Adrenal gland (tissue), 9 donors: ENCODE measurements at regions not wholly inside any gene's neighbourhood (a gene's known extent, or its start where the extent isn't known, plus 50 kb on each side); places are given as distances from the start of the nearest gene placed in this dataset.

Source experiments
- DNase-seq, 7 donors: peaks; one replicate each; pipeline ENCODE4 v3.0.0-alpha.2; 2019 to 2020
- H3K27ac ChIP-seq, 5 donors: fragments of 200-600 bp; sonication (generic) in 4 of 5; 1 replicate in 3 of 5; 2 replicates in 2 of 5; pipeline versions ENCODE4 v1.5.1 to v1.8.0; 2016 to 2020; ENCODE audit warnings: mild to moderate bottlenecking in 1 of 5
- H3K27me3 ChIP-seq: fragments of 200-600 bp; 2 replicates; pipeline ENCODE4 v1.8.0; 2021
- H3K36me3 ChIP-seq, 2 donors: fragments of 200-600 bp; replicated peaks in 1 of 2; 1 replicate in 1 of 2; 2 replicates in 1 of 2; pipeline versions ENCODE4 v1.5.1 to v1.8.0; 2018 to 2022
- H3K4me1 ChIP-seq, 2 donors: fragments of 200-600 bp; replicated peaks in 1 of 2; 1 replicate in 1 of 2; 2 replicates in 1 of 2; pipeline versions ENCODE4 v1.5.1 to v1.8.0; 2018 to 2021
- H3K4me3 ChIP-seq, 4 donors: fragments of 200-600 bp; sonication (generic) in 3 of 4; one replicate each; pipeline ENCODE4 v1.5.1; 2016 to 2018
- H3K9me3 ChIP-seq, 3 donors: fragments of 200-600 bp; sonication (generic) in 1 of 3; replicated peaks in 1 of 3; 1 replicate in 2 of 3; 2 replicates in 1 of 3; pipeline versions ENCODE4 v1.5.1 to v1.8.0; 2016 to 2021
- POLR2A ChIP-seq, 2 donors: fragments of 450-650 bp; IDR thresholded peaks; one replicate each; pipeline ENCODE4 v1.6.1; 2017; ENCODE audit warnings: antibody characterized with exemption in 2 of 2, mild to moderate bottlenecking in 2 of 2, moderate library complexity in 1 of 2
- WGBS, 4 donors: extraction: QIAGEN DNeasy Blood & Tissue Kit in 2 of 4; methylation state at CpG; one replicate each; pipeline versions ENCODE4 v1.1.5 to v1.1.7; 2013 to 2017; 5-methylcytosine and 5-hydroxymethylcytosine counted together
- intact Hi-C, 2 donors: fragments of 100-400 bp; cut with DNase I; formaldehyde crosslinking; loops; one replicate each; pipeline versions ENCODE4 v1.14.1 to v1.15.0; 2022 to 2023
- TF ChIP-seq, protein P1 (sequence below), 6 experiments: fragments of 450-650 bp in 4 of 6; fragments of 200-600 bp in 2 of 6; sonication (generic) in 1 of 6; IDR thresholded peaks; 1 replicate in 5 of 6; 2 replicates in 1 of 6; pipeline versions ENCODE4 v1.5.1 to v1.8.0; 2016 to 2021; ENCODE audit warnings: antibody characterized with exemption in 6 of 6, mild to moderate bottlenecking in 2 of 6, moderate library complexity in 1 of 6
- donor health status: healthy with polysubstance abuse.
- donor health status: Bipolar disorder and iron deficiency.
- donor health status: DM: yes; HTN: yes; CAD: no.
- donor health status: DM: no; HTN: no; CAD: no.
- donor health status: DM: no; HTN: no; CAD: no.

DNA sequence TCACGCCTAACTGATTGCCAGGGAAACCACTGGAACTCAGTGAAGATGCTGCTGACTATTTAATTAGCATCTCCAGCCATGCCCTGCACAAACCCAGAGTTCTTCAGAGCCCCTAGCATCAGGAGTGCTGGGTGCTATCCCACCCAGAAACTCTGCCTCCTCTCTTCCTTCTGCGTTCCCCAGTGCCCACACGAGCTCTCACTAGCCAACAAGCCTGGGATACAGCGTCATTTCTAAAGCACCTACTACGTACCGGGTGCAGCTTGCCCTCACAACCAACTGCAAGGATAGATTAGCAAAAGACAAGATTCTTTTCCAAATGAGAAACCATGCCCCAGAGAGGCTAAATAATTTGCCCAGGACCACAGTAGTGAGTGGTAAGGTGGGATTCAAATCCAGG lies 105.2 kb upstream of the FOXP4 start:
- Histone ChIP-seq H3K9me3 (no peaks in the 10 kb centered on the region), H3K4me1 (peaks cover 4% of the 10 kb centered on the region in 2 donors), H3K4me3 (no peak overlapping the region), H3K27me3 (peaks cover 13% of the 10 kb centered on the region), H3K27ac (no peak overlapping the region), H3K36me3 (no peaks in the 10 kb centered on the region)
- WGBS, 4 donors = 87 to 92% (median 89%) methylated on average over 6 of the region's 6 CpGs
- no peak for TF ChIP-seq POLR2A (IDR thresholded peaks at IDR 0.05)
- TF ChIP-seq, protein P1, sequence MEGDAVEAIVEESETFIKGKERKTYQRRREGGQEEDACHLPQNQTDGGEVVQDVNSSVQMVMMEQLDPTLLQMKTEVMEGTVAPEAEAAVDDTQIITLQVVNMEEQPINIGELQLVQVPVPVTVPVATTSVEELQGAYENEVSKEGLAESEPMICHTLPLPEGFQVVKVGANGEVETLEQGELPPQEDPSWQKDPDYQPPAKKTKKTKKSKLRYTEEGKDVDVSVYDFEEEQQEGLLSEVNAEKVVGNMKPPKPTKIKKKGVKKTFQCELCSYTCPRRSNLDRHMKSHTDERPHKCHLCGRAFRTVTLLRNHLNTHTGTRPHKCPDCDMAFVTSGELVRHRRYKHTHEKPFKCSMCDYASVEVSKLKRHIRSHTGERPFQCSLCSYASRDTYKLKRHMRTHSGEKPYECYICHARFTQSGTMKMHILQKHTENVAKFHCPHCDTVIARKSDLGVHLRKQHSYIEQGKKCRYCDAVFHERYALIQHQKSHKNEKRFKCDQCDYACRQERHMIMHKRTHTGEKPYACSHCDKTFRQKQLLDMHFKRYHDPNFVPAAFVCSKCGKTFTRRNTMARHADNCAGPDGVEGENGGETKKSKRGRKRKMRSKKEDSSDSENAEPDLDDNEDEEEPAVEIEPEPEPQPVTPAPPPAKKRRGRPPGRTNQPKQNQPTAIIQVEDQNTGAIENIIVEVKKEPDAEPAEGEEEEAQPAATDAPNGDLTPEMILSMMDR (IDR thresholded peaks at IDR 0.05) = no peak
- intact Hi-C loops = no loop called here
- no peak for DNase-seq

DNA sequence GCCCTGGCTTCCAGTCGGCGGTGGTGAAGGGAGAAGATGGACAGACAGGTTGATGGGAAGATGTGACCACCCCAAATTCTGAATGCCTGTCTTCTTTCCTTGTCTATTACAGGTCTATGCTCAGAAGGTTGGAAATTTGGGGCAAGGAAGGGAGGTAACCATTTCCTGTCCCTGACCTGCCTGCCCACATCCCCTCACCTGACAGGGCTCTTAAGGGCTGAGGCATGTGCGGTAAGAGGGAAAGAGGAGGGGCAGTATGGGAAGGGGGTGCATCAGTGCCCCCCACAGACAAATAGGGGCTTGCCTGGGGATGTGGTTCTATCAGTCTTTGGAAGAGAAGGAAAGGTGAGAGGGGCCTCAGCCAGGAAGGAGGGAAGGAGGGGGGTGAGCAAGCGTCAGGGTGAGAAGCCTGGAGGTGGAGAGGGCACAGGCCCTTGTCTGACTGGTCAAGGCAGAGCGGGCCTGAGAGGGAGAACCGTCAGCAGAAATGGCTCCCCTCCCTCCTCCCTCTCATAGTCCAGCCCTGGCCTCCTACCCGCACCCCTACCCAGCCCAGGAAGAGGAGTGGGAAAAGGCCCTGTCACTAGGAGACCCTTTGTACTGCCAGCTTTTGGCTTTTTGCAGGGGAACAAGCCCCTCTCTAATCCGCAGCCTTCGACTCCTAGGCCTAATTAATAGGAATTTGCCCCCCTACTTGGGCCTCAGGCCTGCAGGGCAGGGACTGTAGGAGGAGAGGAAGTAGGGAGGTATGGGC lies 104.4 kb upstream of the FOXP4 start:
- Histone ChIP-seq H3K27ac (no peak overlapping the region), H3K36me3 (no peaks in the 10 kb centered on the region), H3K9me3 (no peaks in the 10 kb centered on the region), H3K27me3 (peaks cover 13% of the 10 kb centered on the region), H3K4me1 (peaks cover 4% of the 10 kb centered on the region in 2 donors), H3K4me3 (no peak overlapping the region)
- TF ChIP-seq, protein P1 (IDR thresholded peaks at IDR 0.05) = no peak
- TF ChIP-seq POLR2A (IDR thresholded peaks at IDR 0.05) = no peak
- intact Hi-C loops = no loop called here
- 87 to 92% (median 89%) methylated on average over 9 of the region's 9 CpGs for WGBS, 4 donors
- DNase-seq = no peak

DNA sequence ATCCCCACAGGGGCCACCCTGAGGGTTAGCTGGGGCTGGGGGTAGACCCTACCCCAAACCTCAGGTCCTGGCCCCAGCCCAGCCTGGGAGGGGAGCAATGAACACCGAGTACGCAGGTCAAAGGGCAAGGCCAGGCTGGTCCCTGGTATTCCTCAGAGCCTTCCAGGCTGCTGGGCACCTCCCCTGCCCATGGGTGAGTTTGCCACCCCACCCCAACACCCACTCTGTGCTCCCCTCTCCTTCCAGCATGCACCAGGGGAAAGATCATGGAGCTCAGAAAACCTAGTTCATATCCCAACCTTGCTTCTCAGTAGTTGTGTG lies 103.9 kb upstream of the FOXP4 start:
- DNase-seq = no peak
- 64 to 100% (median 78%) methylated on average over 2 of the region's 2 CpGs for WGBS, 4 donors
- intact Hi-C loops = no loop called here
- Histone ChIP-seq H3K27ac (no peak overlapping the region), H3K9me3 (no peaks in the 10 kb centered on the region), H3K4me3 (no peak overlapping the region), H3K36me3 (no peaks in the 10 kb centered on the region), H3K4me1 (peaks cover 4% of the 10 kb centered on the region in 2 donors), H3K27me3 (peaks cover 13% of the 10 kb centered on the region)
- no peak for TF ChIP-seq POLR2A (IDR thresholded peaks at IDR 0.05)
- TF ChIP-seq, protein P1 (IDR thresholded peaks at IDR 0.05) = no peak

DNA sequence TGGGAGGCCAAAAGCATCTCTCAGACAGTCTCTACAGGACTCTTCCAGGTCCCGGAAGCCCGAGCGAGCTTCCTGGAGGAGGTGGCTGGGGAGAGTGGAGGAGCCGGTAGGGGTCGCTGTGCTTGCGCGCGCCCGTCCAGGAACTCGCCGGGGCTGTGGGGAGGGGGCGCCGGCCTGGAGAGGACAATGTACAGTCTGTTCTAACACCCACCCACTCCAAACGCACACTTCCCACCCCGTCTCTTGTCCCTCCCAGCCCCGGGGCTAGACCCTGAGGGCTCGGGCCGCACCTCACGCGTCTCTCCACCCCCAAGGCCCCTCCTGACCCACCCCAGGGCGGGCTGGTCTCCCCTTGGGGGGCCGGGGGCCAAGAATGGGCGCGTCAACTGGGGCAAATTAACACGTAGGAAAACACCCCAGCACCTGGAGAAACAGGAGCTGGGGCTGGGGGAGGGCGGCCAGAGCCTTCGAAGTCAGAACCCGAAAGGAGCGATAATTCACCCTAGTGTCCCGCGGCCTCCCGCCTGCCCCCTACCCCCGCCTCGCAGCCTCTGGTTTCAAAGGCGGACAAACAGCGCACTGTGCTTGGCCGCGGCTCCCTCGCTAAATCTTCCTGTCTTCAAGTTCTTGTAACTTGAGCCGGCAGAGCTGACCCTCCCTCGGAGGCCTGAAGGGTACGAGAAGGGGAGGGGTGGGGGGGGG lies 103.2 kb upstream of the FOXP4 start:
- Histone ChIP-seq H3K4me1 (peaks cover 4% of the 10 kb centered on the region in 2 donors), H3K27ac (peak overlapping the region in 1 of 5 donors; percentile 67), H3K4me3 (no peak overlapping the region), H3K27me3 (peaks cover 13% of the 10 kb centered on the region), H3K36me3 (no peaks in the 10 kb centered on the region), H3K9me3 (no peaks in the 10 kb centered on the region)
- WGBS, 4 donors = 0 to 9% (median 7%) methylated on average over 5 to 42 of the region's 42 CpGs
- TF ChIP-seq, protein P1 (IDR thresholded peaks at IDR 0.05) = no peak
- no peak for TF ChIP-seq POLR2A (IDR thresholded peaks at IDR 0.05)
- DNase-seq = peak in 6 of 7 donors; percentile 36 to 66 (median 38)
- intact Hi-C loops = no loop called here
